Right lobe of liver (tissue), 1 donor: ENCODE measurements at regions not wholly inside any gene's neighbourhood (a gene's known extent, or its start where the extent isn't known, plus 50 kb on each side); places are given as distances from the start of the nearest gene placed in this dataset.

Experiments
- small RNA-seq, 2 experiments: library from RNA; depleted of rRNA; stranded (forward); fragments of <200 nt; gene quantifications; one replicate each; pipeline ENCODE3, GENCODE V24; 2016

Small RNAs in the stretch of these regions (small RNA-seq; reads per million reads assigned to genes)
- 0 reads per million in 2 experiments for gene RF00026
